ENCODE measurements at regions not wholly inside any gene's neighbourhood (a gene's known extent, or its start where the extent isn't known, plus 50 kb on each side); places are given as distances from the start of the nearest gene placed in this dataset.

DNA sequence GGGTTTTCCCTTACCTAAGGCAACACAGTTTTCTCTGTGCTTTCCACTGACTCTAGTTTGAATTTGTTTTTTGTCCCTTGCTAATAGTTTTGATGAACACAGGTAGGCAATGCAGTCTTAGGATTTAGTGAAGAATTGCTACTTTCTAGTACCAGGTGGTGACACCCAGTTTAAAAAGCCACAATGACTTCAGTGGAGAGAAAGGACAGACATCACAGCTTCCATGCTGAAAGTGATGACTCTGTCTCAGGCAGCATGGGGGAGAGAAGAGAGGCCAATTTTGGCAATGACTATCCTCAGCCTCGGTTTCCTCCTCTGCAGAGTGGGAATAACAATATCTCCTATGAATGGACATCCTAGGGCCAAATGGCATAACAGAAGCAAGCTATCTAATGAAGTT is 118.8 kb downstream of the AXIN2 start:
- no peak for DNase-seq

DNA sequence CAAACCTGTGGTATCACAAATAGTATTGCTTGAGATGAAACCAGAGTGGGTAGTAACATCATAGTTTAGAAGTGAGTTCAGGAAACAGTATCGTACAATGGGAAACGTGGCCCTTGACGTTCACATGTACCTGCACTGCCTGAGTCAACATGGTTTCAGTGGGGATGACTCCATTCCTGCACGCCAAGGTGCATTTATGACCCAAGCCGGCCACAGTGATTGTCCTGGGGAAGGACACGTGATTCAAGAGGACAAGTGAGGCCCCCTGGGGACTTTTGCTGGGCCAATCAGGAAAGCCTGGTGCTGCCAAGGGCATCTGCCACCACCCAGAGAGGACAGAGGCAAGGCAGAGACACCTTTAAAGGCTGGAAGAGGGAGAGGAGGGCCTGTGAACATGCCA is 119.2 kb downstream of the AXIN2 start:
- DNase-seq, result no peak

DNA sequence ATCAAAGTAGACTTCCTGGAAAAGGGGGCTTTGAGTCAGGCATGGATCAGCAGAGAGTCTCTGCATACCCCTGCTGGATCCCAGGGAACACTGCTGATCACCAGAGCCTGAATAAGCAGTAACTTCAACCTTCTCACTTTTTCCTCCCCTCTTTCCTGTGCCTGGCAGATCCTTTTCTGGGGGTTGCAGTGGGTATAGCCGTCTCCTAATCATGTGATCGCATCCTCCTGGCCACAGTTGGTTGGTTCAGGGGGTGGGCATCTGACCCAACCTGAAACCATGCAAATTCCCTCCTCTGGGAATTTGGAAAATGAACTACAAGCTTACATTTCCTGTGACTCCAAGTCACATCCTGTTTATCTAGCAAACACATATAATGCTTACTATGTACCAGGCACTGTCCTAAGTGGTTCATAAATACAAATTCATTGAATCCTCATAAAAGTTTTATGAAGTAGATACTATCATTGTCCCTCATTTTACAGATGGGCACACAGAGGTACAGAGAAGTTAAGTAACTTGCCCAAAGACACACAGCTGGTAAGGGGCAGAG is 120.3 kb downstream of the AXIN2 start:
- DNase-seq, result no peak

DNA sequence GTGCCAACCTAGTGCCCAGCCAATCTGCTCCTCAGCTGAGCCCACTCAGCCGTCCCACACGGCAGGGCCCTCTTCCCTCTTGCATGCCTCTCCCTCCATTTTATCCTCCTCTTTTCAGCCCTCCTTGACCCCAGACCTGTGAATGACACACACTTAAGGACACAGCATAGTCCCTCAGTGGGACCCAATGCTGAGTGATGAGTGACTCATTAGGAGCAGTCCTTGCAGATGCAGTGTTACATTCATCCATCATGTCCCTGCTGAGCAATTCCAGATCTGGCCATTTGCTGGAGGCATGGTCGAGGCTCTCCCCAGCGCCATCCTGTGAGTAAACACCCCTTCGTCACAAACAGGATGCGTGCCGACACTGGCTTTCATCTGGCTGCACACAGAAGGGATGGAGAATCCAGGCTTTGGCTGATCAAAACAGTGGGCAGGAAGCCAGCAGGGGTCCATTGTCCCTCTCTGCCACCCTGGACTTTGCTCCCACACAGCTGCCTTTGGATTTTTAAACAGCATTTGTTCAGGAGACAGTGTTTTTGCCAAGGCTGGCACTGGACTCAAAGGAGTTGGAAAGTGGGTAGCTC is 122.6 kb downstream of the AXIN2 start:
- DNase-seq, result no peak

DNA sequence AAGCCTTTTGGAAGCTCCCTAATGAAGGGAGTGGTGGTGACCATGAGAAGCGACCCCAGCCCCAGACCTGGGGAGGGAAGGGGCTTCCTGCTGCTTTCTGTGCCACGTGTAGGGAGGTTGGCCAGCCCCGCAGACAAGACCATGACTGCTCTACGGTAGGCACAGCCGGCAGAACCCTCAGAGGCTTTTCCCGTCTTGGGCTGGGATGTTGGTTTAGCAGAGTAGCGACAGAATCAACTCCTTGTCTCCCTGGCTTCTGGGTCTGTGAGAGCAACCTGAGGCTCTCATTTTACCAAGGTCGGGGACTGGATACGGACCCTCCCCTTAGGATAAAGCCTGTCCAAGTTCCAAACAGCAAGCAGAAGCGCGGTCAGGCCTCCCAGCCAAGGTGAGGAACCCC is 123.3 kb downstream of the AXIN2 start:
- no peak for DNase-seq

DNA sequence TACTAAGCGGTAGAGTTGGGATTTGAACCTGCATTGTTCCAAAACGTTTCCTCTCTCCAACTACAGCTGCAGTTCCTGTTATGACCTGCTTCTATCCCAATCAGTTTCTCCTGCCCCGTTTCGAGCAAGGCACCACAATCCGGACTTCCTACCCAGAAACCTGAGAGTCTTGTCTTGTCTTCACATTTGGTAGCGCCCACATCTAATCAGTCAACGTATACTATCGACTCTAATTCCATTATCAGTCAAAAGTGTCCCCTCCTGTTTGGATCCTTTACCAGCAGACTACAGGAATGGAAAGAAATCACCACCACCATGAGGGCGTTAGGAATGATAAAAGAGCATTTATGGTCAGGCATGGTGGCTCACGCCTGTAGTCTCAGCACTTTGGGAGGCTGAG is 124.6 kb downstream of the AXIN2 start:
- no peak for DNase-seq

DNA sequence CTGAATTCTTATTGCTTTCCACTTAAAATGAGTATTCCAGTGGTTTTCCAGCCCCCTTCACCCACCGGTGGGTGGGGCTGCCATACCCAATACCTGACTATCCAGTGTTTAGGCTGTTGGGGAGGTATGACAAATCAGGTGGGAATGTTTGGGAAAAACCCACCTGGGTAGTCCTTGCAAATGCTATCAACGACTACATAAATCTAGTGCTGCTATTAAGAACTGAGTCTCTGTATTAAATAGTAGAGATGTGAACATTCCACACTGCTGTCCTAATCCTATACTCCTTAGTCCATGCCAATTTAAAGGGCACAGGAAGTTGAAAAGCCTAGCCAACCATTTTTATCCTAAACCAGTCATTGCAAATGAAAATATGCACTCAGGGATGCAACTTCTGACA is 126.6 kb downstream of the AXIN2 start:
- no peak for DNase-seq

DNA sequence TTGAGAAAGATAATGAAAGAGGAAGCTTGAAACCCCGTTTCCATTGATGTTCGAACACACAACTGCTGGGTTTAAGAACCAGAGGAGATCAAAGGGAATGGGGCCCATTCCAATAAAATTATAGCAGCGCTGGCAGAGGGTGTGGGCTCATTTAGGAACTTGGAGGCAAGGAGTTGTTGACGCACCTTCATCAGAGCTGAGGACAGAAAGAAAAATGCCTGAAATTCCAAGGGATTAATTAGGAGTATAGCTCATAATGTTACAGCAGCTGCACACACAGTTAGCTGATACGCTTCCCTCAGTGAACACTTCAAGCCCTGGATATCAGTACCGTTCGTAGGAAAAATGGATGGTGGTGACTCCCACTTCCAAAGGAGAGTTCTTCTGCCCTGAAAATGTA is 127.2 kb downstream of the AXIN2 start:
- no peak for DNase-seq

DNA sequence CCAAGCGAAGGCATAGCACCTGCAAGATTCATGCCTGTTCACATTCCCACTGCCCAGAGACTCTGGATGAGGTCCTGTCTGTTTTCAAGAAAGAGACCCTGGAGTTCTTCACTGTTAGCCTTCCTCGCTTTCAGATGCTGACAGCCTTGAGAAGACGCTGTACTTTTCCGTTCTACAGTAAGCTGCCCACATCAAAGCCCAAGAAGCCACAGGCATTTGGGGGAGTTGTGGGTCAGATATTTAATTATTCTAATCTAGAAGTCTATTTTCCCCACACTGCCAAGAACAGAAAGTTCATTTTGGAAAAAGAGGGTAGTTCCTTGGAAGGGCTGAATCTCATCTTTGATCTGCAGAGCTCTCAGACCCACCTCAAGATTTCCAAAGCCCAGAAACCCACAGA is 127.9 kb downstream of the AXIN2 start:
- DNase-seq, result no peak

DNA sequence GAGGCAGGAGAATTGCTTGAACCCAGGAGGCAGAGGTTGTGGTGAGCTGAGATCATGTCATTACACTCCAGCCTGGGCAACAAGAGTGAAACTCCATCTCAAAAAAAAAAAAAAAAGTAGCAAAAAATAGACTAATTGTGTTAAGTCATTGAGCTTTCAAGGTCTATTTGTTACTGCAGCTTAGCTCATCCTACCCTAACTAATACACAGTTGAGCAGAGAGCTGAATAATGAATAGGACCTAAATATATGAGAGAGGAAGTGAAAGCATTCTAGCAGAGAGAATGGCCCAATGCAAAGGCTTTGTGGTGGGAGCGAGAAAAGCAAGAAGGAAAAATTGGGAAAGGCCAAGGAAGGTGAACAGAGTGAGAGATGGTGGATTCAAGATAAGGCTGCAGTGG is 128.3 kb downstream of the AXIN2 start:
- no peak for DNase-seq

DNA sequence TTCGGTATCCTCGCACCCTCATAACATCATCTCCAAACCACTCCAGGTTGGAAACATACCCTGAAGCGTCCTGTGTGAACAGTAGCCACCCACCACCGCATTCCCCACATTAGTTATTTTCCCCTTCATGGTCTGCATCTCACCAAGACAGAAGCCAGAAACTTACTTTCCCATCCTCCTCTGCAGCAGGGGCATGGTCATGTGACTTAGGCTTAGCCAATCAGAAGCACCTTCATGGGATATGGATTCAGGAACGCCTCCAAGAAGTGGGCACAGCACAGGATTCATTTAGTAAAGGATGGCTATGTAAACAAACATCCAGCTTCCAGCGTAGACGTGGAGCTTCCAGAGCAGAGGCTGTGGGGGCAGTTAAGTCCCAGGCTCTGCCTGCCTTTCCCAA is 130.3 kb downstream of the AXIN2 start:
- DNase-seq, result no peak

DNA sequence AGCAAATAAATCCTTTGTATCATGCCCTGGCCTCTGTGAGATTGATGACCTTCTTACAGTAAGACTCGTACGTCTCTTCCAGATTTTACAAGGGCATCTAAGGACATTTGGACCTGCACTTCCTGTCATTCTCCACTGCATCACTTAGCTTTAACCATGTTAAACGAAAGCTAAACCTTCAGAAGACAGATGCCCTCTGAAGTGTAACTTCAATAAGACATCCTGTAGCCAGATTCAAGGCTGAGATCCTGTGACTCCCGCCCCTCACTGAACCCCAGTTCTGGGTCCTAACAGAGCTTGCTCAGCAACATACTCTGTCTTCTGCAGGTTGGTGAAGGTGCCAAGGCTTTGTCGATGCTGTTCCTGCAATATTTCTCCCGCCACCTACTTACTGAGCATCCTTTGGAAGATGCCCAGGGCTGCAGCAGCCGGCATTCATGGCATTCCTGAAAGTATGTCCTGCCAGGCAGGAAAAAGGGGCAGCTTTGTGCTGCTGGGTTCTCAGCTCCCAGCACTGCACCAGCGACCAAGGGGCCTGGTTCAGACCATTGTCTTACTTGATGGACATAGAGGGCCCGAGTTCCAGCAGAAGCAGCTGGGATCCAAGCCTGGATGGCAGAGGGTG is 131.1 kb downstream of the AXIN2 start:
- DNase-seq, result no peak

DNA sequence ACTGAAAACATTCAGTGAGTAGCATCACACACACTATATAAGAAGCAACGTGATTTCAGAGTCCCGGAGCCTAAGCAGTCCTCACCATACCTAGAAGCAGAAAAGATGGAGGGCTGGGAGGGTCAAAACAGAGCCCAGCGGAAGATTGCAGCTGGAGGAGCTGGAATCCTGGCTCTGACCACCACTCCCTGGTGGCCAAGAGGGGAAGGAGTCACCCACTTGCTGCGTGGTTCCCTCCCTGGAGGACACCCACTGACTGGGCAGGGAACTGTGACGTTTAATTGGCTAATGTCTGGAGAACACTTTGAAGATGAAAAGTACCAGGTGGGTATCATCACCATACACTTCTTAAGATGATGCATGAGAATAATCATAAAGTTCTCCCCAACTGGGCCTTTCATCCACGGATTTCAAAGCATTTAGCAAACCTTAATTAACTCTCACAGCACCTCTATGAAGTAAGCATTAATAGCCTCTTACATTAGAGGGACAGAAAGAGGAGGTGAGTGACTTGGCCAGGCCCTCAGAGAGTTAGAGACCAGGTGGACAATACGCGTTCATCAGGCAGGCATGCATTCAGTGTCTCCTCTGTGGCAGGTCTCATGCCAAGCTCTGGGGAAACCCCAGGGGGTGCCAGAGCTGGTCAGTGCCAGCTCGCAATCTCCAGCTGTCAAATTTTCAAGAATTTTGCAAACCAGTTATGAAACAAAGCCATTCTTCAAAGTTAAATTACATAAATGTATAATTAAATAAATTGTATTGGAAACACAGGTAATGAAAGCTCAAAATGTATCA is 137.9 kb downstream of the AXIN2 start:
- DNase-seq, result no peak

DNA sequence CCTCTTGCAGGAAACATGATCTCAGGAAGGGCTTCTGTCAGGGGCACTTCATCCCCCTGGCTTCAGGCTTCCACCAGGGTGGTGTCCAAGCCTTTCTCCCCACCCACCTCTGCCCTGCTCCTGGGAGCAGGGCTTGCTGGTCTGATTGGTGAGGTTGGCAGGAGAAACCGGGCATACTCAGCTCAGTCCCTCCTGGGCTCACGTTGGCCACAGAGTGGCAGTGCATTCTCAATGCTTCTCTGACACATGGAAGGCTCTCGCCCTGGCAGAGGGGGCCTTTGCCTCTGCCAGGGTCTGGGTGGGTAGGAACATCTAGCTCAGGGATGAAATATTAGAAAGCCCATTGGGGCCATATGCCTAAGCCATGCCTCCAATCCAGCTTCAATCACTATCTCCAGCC is 142.8 kb downstream of the AXIN2 start:
- DNase-seq, result no peak

DNA sequence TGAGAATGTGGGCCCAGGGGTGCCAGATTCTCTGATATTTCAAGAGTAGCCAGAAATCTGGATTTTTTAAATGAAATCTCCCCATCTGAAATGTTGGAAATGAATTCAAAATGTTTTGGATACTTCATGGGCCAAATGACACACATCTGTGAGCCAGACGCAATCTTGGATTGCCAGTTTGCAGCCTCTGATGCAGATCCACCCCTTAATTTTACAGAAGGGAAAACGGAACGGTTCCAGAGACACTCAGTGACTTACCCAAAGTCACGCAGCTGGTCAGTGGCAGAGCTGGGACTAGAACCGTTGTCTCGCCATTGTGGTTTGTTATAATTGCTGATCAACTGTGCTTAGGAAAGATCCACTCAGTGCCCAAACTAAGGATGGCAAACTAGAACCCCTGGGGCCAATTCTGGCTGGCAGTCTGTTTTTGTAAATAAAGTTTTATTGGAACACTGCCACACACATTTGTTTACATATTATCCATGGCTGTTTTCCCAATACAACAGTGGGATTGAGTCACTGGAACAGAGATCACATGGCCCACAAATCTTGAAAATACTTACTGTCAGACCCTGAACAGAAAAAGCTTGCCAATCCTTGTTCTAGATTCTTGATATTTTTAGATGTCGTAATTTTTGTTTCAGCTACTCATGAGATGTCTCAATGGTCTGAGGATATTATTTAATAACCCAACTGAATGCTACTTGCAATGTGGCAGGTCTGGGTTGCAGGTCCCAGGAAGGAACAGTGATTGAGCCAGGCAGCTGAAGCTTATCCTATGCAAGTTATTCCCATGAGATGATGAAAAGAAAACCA is 143.8 kb downstream of the AXIN2 start:
- DNase-seq, result no peak

DNA sequence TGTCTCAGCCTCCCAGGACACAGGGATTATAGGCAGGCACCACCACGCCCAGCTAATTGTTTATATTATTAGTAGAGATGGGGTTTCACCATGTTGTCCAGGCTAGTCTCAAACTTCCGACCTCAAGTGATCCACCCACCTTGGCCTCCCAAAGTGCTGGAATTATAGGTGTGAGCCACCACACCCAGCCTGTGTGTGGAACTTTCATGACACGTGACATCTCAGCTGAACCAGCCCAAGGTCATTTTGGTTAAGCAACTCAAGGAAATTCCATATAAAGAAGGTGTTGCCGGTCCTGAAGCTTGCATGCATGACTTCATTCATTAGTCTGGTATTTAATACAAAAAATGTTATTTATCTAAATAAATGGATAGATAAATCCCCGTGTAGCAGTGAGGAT is 145.5 kb downstream of the AXIN2 start:
- DNase-seq, result no peak

DNA sequence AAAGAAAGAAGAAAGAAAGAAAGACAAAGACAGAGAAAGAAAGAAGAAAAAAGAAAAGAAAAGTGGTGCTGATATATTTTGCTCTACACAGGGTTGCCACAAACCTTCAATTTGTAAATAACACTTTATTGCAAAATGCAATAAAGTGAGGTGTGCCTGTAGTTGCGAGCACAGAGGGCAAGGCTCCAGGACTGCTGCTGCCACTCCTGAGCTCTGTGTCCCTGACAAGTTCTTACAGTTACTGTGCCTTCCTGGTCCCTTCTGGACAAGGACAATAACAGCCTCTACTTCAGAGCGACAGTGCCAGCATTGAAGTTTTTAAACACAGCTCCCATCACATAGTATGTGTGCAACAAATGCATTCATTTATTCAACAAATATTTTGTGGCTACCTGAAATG is 148.1 kb downstream of the AXIN2 start:
- DNase-seq, result no peak

DNA sequence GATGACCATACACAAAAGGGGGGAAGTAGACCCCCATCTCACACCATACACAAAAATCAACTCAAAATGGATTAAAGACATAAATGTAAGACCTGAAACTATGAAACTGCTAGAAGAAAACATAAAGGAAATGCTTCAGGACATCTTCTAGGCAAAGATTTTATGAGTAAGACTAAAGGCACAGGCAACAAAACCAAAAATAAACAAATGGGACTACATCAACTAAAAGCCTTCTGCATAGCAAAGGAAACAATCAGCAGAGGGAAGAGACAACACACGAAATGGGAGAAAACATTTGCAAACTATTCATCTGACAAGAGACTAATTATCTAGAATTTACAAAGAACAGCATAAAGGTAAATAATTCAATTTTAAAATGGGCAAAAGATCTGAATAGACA is 152.1 kb downstream of the AXIN2 start:
- DNase-seq, result no peak

DNA sequence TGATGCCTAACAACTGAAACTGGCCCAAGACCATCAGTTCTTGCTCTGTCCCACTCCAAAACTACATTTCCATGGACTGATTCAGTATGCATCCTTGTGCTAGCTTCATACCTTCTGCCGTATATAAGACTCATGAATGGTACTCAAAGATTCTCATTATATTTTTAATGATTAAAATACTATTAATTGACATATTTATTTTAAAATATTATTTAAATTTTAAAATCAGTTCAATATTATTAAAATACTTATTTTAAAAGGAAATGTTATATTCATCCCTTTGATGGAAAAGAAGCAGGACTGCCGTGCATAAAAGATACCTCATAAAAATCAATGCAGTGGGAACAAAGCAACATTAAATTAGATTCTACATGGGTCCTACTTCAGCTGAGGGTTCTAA is 153.4 kb downstream of the AXIN2 start:
- no peak for DNase-seq

DNA sequence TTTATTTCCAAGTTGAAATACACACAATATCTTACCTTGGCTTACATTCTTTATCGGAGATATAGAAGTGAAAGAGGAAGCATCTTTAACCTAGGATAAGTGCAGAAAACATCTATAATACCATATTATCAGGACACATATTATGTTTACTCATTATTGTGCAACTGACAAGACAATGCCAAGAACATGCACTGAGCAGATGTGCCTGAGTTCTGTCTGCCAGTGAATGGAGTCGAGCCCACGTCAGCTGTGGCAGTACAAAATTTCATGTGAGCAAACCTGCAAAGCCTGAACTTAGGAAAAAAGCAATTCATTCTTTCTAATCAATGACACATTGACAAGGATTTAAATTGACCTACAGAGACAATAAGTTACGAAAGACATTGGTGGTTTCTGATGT is 154.4 kb downstream of the AXIN2 start:
- no peak for DNase-seq

DNA sequence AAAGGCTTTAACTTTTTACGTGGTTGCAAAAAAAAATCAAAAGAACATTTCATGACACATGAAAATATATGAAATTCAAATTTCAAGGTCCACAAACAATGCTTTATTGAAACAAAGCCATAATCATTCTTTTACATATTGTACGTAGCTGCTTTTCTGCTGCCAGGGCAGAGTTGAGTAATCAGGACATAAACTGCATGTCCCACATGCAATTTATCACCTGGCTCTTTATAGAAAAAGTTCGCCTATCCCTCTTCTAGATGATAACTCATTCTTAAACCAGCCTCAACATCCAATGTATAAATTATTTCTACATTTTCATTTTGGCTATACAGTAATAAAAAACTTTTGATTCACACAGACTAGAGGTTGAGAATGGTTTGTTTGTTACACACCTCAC is 154.9 kb downstream of the AXIN2 start:
- no peak for DNase-seq

DNA sequence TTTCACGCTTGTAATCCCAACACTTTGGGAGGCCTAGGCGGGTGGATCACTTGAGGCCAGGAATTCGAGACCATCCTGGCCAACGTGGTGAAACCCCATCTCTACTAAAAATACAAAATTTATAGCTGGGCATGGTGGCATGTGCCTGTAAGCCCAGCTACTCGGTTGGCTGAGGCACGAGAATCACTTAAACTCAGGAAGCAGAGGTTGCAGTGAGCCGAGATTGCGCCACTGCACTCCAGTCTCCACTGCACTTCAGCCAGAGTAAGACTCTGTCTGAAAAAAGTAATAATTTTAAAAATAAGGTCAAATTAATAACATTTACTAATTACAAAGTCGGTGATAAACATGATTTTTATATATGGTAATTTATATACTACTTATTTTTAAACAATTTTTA is 155.9 kb downstream of the AXIN2 start:
- DNase-seq, result no peak

DNA sequence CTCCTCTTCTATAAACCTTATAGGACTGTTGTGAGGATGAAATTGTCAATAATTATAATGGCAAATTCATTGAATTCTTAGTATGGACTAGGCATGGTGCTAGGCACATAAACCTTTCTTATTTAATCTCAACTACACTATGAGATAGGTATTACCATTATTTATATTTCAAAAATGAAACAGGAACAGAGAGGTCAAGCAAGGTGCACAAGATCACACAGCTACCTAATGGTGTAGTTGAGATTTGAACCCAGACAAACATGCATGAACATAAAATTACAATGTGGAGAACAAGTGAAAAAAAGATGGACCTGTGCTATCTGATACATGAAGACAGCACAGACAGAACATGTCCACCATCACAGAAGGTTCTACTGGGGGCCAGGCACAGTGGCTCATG is 156.7 kb downstream of the AXIN2 start:
- DNase-seq, result no peak

Data from CD4-positive, alpha-beta T cell treated with Interferon gamma for 1 hour (primary cell).